ENCODE measurements at regions not wholly inside any gene's neighbourhood (a gene's known extent, or its start where the extent isn't known, plus 50 kb on each side); places are given as distances from the start of the nearest gene placed in this dataset.
"Not testable (repeated sequence)": the region's sequence is repeated elsewhere in the genome, so short reads cannot be mapped to it uniquely, and the experiment has no call there.

DNA sequence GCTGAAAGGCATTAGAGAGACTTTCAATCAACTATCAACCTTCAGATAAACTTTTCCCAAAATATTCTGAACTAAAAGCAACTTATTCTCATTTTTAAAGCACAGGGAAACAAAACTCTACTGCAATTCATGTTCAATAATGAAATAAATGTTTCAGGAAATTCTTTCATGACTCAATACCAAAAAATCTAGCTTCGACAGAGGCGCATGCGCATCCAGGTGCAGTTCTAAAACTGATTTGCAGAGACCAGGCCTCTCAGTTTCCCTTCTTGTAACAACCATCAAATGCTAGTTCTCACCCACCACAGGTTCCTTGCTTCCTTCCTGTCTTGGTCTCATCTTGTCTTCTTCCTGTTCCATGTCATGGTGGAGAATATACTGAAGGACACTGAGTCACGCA lies 55.3 kb upstream of the NRBF2 start:
- DNase-seq (ENCODE audit: low read depth in 2 of 3, low spot score in 2 of 3): no peak

DNA sequence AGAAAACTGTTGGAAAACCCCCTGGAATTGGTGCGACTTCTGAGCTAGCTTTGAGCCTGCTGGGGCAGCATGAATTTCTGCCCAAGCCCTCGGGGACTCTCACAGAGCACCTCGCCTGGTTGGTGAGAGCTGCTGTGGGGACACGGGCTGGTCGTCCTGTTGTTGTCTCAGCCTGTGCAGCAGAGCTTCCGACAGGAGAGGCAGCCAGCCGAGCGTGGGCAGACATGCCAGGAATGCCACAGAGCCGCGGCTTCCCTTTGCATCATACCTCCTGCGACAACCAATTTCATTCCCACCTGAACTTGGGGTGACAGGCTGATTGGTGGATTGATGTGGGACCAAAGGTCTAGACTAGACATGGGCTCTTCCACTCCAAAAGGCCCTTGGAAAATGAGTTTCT lies 60.2 kb upstream of the NRBF2 start:
- DNase-seq (ENCODE audit: low read depth in 2 of 3, low spot score in 2 of 3): no peak

DNA sequence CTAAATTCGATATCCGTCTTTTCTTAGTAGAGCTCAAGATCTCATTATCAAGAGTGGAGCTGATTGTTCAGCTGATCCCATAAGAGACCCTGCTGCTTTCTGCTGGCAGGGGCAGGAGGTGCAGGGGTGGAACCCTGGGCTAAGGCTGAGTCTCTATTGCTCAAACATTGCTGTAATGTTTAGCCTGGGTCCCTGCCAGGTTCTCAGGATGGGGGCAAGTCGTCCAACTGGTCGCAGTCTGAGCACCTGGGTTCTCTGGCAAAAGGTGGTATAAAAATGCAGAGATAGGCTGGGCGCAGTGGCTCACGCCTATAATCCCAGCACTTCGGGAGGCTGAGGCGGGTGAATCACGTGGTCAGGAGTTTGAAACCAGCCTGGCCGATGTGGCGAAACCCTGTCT lies 62.0 kb upstream of the NRBF2 start:
- no peak for DNase-seq (ENCODE audit: low read depth in 2 of 3, low spot score in 2 of 3)

DNA sequence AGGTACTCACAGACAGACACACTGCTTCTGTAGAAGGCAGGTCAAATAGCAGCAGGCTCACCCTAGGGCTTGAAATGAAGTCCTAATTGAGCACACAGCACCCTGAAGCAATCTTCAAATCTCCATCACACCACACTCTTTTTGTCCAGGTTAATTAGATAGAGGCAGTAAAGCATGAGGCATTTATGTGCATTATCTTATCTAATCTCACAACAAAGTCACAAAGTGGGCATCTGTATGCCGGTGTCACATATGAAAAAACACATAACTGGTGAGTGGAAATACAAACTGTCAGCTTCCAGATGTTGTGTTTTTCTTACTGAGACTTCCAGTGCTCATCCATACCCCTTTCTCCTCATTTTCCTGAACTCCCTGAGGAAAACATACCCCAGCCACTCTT lies 63.8 kb upstream of the NRBF2 start:
- DNase-seq (ENCODE audit: low read depth in 2 of 3, low spot score in 2 of 3): no peak

DNA sequence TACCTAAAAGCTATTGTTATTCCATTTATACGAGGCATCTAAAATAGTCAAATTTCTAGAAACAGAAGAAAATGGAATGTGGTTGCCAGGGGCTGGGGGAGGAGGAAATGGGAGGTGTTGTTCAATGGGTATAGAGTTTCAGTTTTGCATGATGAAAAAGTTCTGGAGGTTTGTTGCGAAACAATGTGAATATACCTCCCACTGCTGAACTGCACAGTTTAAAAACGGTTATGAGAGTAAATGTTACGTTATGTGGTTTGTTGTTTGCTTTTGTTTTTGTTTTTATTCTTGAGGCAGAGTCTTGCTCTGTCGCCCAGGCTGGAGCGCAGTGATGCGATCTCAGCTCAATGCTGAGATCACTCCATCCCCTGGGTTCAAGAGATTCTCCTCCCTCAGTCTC lies 64.9 kb upstream of the NRBF2 start:
- no peak for DNase-seq (ENCODE audit: low read depth in 2 of 3, low spot score in 2 of 3)

DNA sequence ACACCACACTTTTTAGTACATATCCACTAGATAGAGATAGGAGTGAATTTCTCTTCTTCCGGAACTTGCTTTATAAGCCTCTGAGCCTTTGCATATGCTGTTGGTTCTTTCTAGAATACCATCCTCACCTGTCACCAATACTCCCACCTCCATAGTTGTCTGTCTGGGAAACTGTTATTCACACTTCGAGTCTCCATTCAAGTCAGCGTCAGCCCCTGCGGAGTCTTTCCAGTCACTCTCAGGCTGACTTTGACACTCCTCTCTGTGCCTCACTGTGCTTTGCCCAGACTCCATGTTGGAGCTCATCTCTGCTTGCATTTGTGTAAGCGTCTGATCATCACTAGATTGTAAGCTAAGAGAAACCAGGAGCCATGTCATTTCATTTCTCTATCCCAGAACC lies 66.5 kb upstream of the NRBF2 start:
- no peak for DNase-seq (ENCODE audit: low read depth in 2 of 3, low spot score in 2 of 3)

DNA sequence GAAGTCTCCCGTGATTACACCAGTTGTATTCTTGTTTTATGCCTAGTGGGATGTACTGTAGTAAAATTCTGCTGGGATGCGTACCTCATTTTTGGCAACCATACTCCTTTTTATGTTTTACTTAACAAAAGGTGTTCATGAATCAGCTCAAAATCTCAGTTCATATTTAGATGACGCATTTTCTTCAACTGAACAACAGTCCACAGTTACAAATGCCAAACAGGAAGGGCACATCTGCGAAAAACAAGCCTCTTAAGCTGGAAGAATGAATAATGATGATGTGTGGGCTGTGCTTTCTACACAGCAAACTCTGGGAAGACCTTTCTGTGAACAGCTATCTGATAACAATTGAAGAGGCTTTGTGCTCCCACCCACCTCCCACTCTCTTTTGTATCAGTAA lies 68.4 kb upstream of the NRBF2 start:
- DNase-seq (ENCODE audit: low read depth in 2 of 3, low spot score in 2 of 3): no peak

DNA sequence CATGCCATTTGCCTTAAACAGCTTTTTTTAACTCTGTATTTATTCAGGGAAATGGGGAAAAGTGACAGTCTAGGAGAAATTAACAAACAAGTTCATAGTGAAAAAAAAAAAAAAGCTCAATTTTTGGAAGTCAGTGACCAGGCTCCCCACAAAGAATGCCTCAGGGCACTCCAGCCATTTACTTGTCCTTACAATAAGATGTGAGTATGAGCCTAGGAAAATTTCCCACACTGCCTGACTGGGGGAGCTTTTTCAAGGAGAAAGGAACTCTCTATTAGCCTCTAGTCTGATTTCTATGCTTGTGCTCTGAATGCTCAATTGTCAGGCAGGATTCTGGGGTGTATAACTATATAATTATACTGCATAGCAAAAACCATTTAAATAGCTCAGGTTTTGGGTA lies 74.9 kb upstream of the NRBF2 start:
- DNase-seq (ENCODE audit: low read depth in 2 of 3, low spot score in 2 of 3): no peak

DNA sequence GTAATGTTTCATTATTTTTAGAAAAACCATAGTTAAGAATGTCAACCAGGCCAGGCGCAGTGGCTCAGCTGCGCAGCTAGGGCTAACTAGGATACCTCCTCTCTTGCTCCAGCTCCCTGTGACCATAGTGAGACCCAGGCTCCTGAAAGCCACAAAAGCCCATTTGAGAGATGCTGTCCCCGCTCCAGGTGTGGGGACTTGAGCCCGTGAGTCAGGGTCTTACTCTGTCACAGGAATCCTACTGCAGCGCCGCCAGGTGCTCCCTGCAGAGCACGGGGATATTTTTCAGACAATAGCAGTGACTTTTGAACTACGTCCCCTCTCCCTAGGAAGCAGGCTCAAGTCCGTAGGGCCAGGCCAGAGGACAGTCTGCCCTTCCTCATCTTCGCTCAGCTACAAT lies 75.6 kb upstream of the NRBF2 start:
- no peak for DNase-seq (ENCODE audit: low read depth in 2 of 3, low spot score in 2 of 3)

DNA sequence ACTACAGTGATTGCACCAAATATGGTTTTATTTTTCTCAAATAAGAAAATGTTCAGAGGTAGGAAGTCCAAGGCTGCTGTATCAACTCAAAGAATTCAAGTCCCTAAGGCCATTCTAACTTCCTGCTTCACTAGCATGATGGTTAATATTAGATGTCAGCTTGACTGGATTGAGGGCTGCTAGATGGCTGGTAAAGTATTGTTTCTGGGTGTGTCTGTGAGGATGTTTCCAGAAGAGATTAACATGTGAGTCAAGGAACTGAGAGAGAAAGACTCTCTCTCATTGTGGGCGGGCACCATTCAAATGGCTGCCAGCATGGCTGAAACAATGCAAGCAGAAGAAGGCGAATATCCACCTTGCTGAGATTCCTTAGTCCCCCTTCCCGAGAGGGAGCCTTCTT lies 77.4 kb upstream of the NRBF2 start:
- no peak for DNase-seq (ENCODE audit: low read depth in 2 of 3, low spot score in 2 of 3)

DNA sequence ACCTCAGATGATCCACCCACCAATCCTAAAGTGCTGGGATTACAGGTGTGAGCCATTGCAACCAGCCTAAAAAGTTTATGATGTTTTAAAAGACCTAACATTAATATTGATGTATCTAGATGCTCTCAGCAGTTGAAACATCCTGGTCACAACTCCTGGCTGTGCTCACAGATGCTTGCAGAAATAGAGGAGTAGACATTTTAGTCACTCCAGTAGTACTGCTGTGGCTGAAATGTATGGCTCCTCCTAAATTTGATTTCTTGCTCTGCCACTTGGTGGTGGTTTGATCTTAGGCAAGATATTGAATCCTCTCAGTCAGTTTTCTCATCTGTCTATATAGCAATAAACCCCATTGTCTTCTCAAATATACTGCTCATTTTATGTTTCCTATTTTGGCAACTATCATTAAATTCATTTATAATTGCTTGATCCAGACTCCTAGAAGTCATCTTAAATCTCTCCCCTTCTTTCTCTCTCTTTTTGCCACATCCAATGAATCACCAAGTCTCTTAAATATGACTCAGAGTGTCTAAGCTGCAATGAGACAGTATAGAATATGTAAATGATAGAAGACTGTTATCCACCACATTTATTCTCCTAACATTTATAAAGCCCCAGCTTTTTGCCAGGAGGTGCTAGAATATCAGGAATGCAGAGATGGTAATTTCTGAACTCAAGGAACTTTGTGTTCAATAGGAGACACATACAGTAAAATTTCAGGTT lies 78.1 kb upstream of the NRBF2 start:
- DNase-seq (ENCODE audit: low read depth in 2 of 3, low spot score in 2 of 3): no peak

DNA sequence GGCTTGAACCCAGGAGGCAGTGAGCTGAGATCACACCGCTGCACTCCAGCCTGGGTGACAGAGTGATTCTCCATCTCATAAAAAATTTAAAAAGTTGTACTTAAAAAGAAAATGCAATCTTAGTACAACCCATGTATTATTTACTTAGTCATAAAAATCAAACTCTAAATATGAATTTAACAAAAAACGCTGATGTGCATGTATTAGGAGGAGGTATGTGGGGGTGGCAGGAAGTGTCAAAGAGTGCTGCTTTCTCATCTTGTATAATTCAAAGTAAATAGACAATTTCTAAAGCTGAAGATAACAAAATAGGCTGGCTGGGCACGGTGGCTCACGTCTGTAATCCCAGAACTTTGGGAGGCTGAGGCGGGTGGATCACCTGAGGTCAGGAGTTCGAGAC lies 81.0 kb upstream of the NRBF2 start:
- DNase-seq (ENCODE audit: low read depth in 2 of 3, low spot score in 2 of 3): no peak

DNA sequence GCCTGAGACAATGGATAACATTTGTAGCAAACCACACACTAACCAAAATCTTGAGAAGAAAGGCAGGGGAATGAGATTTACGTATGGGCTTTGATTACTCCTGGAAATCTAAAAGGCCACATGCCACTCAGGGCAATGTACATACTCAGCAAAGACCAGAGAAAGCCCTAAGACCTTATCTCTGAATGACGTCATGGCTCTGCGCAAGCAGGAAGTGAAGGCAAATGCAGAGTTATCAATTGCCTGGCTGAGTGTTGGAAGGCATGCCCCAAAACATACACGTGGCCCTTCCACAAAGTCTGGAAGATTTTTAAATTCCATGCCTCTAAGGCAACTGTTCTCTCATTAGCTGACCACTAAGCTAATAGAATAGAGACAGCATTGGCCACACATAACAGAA lies 90.9 kb upstream of the NRBF2 start:
- no peak for DNase-seq (ENCODE audit: low read depth in 2 of 3, low spot score in 2 of 3)

DNA sequence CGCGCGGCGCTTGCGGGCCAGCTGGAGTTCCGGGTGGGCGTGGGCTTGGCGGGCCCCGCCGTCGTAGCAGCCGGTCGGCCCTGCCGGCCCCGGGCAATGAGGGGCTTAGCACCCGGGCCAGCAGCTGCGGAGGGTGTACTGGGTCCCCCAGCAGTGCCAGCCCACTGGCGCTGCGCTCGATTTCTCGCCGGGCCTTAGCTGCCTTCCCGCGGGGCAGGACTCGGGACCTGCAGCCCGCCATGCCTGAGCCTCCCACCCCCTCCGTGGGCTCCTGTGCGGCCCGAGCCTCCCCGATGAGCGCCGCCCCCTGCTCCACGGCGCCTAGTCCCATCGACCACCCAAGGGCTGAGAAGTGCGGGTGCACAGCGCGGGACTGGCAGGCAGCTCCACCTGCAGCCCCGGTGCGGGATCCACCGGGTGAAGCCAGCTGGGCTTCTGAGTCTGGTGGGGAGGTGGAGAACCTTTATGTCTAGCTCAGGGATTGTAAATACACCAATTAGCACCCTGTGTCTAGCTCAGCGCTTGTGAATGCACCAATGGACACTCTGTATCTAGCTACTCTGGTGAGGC lies 99.4 kb upstream of the NRBF2 start:
- not testable (repeated sequence) for DNase-seq (ENCODE audit: low read depth in 2 of 3, low spot score in 2 of 3)

DNA sequence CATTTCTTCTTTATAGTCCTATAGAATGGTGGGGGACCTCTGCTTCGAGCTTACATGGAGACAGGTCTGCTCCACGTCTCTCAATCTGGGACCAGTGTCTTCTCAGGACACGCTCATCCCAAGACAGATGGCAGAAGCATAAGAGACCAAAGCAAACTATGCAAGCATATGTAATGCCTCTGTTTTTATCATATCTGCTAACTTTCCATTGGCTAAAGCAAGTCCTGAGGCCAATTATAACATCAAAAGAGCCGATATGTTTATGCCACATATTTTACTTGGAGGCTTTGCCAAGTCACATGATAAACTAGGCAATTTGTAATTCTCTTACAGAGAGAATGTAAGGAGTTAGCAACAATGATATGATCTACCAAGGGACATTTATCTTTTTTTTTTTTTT lies 102.6 kb upstream of the NRBF2 start:
- DNase-seq (ENCODE audit: low read depth in 2 of 3, low spot score in 2 of 3): no peak

DNA sequence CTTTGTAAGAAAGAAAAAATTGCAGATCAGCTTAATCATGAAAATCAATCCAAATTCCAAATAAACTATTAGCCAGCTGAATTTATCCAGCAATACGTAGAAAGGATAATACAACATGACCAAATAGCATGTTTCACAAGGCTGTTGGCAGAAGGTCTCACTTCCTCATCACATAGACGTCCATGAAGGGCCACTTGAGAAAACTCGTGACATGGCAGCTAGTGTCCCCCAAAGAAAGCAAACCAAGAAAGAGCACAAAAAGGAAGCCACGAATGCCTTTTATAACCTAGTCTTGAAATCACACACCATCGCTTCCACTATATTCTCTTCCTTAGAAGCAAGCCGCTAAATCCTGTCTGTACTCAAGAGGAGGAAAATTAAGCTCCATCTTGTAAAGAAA lies 105.6 kb upstream of the NRBF2 start:
- DNase-seq (ENCODE audit: low read depth in 2 of 3, low spot score in 2 of 3): no peak

DNA sequence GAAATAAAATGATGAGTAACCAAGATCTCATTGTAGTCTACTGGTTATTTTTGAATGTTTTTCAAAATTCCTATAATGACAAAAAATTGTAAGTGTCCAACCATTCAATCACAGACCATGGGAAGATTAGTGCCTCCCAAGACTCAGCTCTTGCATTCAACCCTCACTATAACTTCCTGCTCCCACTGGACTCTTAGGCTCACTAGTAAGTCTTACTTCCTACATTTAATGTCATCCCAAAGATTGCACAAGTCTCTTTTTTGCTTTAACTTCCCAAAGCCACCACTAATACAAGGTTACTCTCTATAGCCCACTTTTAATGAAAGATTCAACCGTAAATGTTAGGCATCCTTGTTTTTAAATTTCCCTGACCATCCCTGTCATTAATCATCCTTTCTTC lies 111.9 kb upstream of the NRBF2 start:
- DNase-seq (ENCODE audit: low read depth in 2 of 3, low spot score in 2 of 3): no peak

DNA sequence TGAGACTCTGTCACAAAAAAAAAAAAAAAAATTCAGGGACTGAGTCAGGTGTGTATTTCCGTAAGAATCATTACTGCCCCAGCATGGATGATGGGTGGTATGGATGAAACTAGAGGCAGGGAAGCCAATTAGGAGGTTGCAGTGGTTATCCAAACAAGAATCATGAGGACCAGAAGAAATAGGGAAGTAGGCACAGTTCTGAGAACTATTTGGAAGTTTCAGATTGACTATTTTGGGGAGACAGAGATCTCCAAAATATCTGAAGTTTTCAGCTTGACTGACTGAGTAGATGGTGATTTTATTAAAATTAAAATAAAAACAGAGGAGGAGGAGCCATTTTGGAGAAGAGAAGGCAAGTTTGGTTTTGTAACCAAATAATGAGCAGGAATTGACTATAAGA lies 119.4 kb upstream of the NRBF2 start:
- DNase-seq (ENCODE audit: low read depth in 2 of 3, low spot score in 2 of 3): no peak

DNA sequence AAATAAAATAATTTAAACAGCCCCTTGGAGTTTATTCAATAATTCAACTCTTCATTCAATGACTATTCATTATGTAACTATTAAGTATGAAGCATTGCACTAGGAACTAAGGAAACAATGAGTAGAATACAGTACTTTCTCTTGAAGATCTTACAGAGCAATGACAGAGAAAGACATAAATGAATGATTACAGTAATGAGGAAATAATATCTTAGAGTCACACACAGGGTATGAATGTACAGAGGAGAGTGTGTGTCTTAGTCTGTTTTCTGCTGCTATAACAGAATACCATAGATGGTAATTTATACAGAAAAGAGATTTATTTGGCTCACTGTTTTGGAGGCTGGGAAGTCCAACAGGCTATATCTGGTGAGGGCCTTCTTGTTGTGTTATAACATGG lies 120.5 kb upstream of the NRBF2 start:
- DNase-seq (ENCODE audit: low read depth in 2 of 3, low spot score in 2 of 3): no peak

DNA sequence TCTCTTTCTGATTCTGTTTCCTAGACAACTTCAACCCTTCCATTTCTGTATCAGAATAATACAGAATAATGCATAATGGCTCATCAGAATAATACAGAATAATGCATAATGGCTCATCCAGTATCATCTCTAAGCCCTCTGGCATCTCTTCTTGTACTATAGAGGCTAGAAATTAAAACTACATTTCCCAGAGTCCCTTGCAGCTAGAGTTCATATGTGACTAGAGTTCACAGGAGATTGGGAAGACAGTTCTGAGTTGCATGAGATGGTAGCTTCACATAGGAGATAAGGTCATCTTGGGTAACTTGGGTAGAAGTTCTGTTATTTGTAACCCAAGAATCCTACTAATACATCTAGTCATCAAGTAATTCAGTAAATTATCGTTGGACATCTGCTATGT lies 122.9 kb upstream of the NRBF2 start:
- no peak for DNase-seq (ENCODE audit: low read depth in 2 of 3, low spot score in 2 of 3)

DNA sequence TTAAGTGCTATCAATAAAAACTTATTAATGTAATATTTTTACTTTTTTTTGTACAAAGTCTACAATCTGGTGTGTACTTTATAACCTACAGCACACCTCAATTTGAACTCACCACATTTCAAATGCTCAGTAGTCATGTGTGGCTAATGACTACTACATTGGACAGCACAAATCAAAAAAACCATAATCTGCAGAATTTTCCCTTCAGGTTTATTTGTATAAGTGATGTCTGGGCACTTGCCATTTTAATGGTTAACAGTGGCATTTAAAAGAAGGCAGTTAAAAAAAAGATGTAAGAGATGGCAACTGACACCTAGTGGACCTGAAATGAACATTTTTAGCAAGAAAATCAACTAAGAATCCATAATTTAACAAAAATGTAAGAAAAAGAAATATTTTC lies 124.6 kb upstream of the NRBF2 start:
- DNase-seq (ENCODE audit: low read depth in 2 of 3, low spot score in 2 of 3): no peak

DNA sequence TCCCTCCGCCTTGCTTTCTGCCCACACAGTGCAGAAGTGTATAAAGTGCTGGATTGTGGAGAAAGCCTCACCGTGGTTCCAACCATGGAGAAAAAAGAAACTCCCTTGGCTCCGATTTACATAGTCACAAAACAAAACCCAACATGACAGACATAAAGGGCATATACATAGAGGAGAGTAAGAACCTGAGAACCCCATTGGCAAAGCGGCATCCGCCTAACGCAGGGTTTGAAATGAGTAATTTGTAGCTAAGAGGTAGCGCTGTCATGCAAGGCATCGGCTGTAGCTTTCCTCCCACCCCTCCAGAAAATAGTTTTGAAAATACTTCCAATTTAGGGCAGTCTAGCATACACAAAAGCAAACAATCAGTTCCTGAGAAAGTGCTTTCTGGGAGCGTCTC lies 126.0 kb upstream of the NRBF2 start:
- DNase-seq (ENCODE audit: low read depth in 2 of 3, low spot score in 2 of 3): no peak

DNA sequence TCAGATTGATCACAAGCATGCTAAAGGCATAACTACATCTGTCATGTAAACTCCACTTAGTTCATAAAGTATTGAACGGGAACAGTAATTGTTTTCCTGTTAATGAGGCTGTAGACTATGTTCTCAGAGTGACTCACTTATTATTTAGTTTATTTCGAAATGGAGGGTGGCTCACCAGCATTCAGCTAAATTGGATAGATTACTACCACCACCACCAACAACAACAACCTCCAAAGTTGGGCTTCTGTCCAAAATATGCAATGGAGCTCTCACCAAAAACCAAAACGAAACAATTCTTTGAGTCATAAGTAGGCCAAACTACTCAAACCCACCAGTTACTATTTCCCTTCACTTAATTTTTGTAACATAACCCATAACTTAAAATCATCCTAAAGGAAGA lies 127.9 kb upstream of the NRBF2 start:
- no peak for DNase-seq (ENCODE audit: low read depth in 2 of 3, low spot score in 2 of 3)

Data from hematopoietic multipotent progenitor cell (in vitro differentiated cells).